ENCODE measurements at regions not wholly inside any gene's neighbourhood (a gene's known extent, or its start where the extent isn't known, plus 50 kb on each side); places are given as distances from the start of the nearest gene placed in this dataset.
"Not testable (repeated sequence)": the region's sequence is repeated elsewhere in the genome, so short reads cannot be mapped to it uniquely, and the experiment has no call there.

GRCh38 chr21:20283836-20284235, 714.4 kb upstream of the NCAM2 start:
- H3K4me3 ChIP-seq (ENCODE audit: low read length), result no peak overlapping the region
- no peak for DNase-seq (ENCODE audit: low read depth, low spot score)

- no peak for DNase-seq (ENCODE audit: low read depth, low spot score)
- no peak overlapping the region for H3K4me3 ChIP-seq (ENCODE audit: low read length)
Observed at GRCh38 chr21:20292280-20292679, 705.9 kb upstream of the NCAM2 start.

GRCh38 chr21:20292854-20293253, 705.4 kb upstream of the NCAM2 start:
- not testable (repeated sequence) for H3K4me3 ChIP-seq (ENCODE audit: low read length); DNase-seq (ENCODE audit: low read depth, low spot score)

- no peak overlapping the region for H3K4me3 ChIP-seq (ENCODE audit: low read length)
- DNase-seq (ENCODE audit: low read depth, low spot score), result no peak
Observed at GRCh38 chr21:20301395-20301794, 696.8 kb upstream of the NCAM2 start.

- no peak overlapping the region for H3K4me3 ChIP-seq (ENCODE audit: low read length)
- no peak for DNase-seq (ENCODE audit: low read depth, low spot score)
Observed at GRCh38 chr21:20302084-20302483, 696.1 kb upstream of the NCAM2 start.

- no peak for DNase-seq (ENCODE audit: low read depth, low spot score)
- H3K4me3 ChIP-seq (ENCODE audit: low read length), result no peak overlapping the region
Observed at GRCh38 chr21:20306836-20307235, 691.4 kb upstream of the NCAM2 start.

- no peak overlapping the region for H3K4me3 ChIP-seq (ENCODE audit: low read length)
- no peak for DNase-seq (ENCODE audit: low read depth, low spot score)
Observed at GRCh38 chr21:20308586-20309315, 689.5 kb upstream of the NCAM2 start.

GRCh38 chr21:20311234-20311787, 686.9 kb upstream of the NCAM2 start:
- H3K4me3 ChIP-seq (ENCODE audit: low read length), result no peak overlapping the region
- DNase-seq (ENCODE audit: low read depth, low spot score), result no peak

GRCh38 chr21:20313013-20313412, 685.2 kb upstream of the NCAM2 start:
- no peak for DNase-seq (ENCODE audit: low read depth, low spot score)
- no peak overlapping the region for H3K4me3 ChIP-seq (ENCODE audit: low read length)

- no peak overlapping the region for H3K4me3 ChIP-seq (ENCODE audit: low read length)
- DNase-seq (ENCODE audit: low read depth, low spot score), result no peak
Observed at GRCh38 chr21:20315042-20315441, 683.2 kb upstream of the NCAM2 start.

GRCh38 chr21:20329636-20330035, 668.6 kb upstream of the NCAM2 start:
- no peak for DNase-seq (ENCODE audit: low read depth, low spot score)
- peak overlapping the region; percentile 34 for H3K4me3 ChIP-seq (ENCODE audit: low read length)

- no peak overlapping the region for H3K4me3 ChIP-seq (ENCODE audit: low read length)
- DNase-seq (ENCODE audit: low read depth, low spot score), result no peak
Observed at GRCh38 chr21:20330652-20331051, 667.6 kb upstream of the NCAM2 start.

- no peak overlapping the region for H3K4me3 ChIP-seq (ENCODE audit: low read length)
- no peak for DNase-seq (ENCODE audit: low read depth, low spot score)
Observed at GRCh38 chr21:20334585-20334984, 663.6 kb upstream of the NCAM2 start.

- DNase-seq (ENCODE audit: low read depth, low spot score), result no peak
- no peak overlapping the region for H3K4me3 ChIP-seq (ENCODE audit: low read length)
Observed at GRCh38 chr21:20341431-20341830, 656.8 kb upstream of the NCAM2 start.

- H3K4me3 ChIP-seq (ENCODE audit: low read length), result no peak overlapping the region
- DNase-seq (ENCODE audit: low read depth, low spot score), result no peak
Observed at GRCh38 chr21:20343186-20343585, 655.0 kb upstream of the NCAM2 start.

- DNase-seq (ENCODE audit: low read depth, low spot score), result no peak
- H3K4me3 ChIP-seq (ENCODE audit: low read length), result no peak overlapping the region
Observed at GRCh38 chr21:20351138-20351537, 647.1 kb upstream of the NCAM2 start.

GRCh38 chr21:20353351-20353750, 644.9 kb upstream of the NCAM2 start:
- no peak for DNase-seq (ENCODE audit: low read depth, low spot score)
- no peak overlapping the region for H3K4me3 ChIP-seq (ENCODE audit: low read length)

GRCh38 chr21:20373031-20373430, 625.2 kb upstream of the NCAM2 start:
- DNase-seq (ENCODE audit: low read depth, low spot score), result no peak
- no peak overlapping the region for H3K4me3 ChIP-seq (ENCODE audit: low read length)

- no peak for DNase-seq (ENCODE audit: low read depth, low spot score)
- H3K4me3 ChIP-seq (ENCODE audit: low read length), result no peak overlapping the region
Observed at GRCh38 chr21:20377250-20377649, 621.0 kb upstream of the NCAM2 start.

- no peak for DNase-seq (ENCODE audit: low read depth, low spot score)
- H3K4me3 ChIP-seq (ENCODE audit: low read length), result no peak overlapping the region
Observed at GRCh38 chr21:20388400-20388799, 609.8 kb upstream of the NCAM2 start.

- DNase-seq (ENCODE audit: low read depth, low spot score), result no peak
- H3K4me3 ChIP-seq (ENCODE audit: low read length), result no peak overlapping the region
Observed at GRCh38 chr21:20396798-20397197, 601.4 kb upstream of the NCAM2 start.

All from Jurkat, Clone E6-1 (cell line).